SU-DHL-6 (cell line): ENCODE measurements at regions not wholly inside any gene's neighbourhood (a gene's known extent, or its start where the extent isn't known, plus 50 kb on each side); places are given as distances from the start of the nearest gene placed in this dataset.
"Not testable (repeated sequence)": the region's sequence is repeated elsewhere in the genome, so short reads cannot be mapped to it uniquely, and the experiment has no call there.

Source experiments
- CTCF ChIP-seq: fragments of 200-600 bp; sonication (generic); IDR thresholded peaks from one replicate; pipeline ENCODE4 v1.5.1; 2017; ENCODE audit warnings: antibody characterized with exemption, mild to moderate bottlenecking, low read length, moderate library complexity; ENCODE audit not compliant: insufficient read depth, poor library complexity, severe bottlenecking
- EZH2phosphoT487 ChIP-seq: fragments of 200-600 bp; sonication (generic), shearing (Covaris generic); conservative IDR thresholded peaks from 2 replicates; pipeline ENCODE4 v1.6.1; 2018; ENCODE audit warnings: mild to moderate bottlenecking, antibody characterized with exemption, low read length, moderate library complexity, mixed read lengths

- not testable (repeated sequence) for TF ChIP-seq CTCF, EZH2phosphoT487
Measured at GRCh38 chr16:65735615-65736014, 613.8 kb upstream of the CDH11 start.
